ENCODE measurements at regions not wholly inside any gene's neighbourhood (a gene's known extent, or its start where the extent isn't known, plus 50 kb on each side); places are given as distances from the start of the nearest gene placed in this dataset.
A peak's percentile ranks its signal among the peaks of the same experiment; 100 is the strongest.

DNA sequence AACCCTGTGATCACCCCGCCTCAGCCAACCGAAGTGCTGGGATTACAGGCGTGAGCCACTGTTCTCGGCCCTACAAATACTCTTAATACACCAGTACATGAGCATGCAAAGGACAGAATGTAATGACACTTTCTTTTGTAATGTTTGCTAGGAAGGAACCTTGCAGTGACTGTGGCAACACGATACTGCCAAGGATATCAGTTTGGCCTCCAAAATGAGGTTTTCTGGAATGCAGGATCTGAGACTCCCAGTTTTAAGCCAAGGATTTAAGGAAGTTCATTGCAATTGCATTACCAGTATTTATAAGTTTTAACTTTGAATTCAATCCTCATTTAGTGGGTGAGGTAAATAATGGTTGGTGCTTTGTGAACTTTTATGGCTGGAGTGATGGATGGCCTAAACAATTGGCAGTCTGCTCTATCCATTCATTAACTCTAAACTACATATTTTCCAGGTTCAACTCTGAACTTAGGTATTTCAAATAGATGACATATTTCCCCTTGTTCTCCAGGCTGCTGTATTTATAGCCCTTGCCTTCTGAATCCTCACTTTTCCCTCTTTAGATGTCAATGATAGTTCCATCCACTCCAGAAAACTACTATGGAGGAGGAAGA, 330.3 kb downstream of the C11orf87 start:
- no peak for DNase-seq

DNA sequence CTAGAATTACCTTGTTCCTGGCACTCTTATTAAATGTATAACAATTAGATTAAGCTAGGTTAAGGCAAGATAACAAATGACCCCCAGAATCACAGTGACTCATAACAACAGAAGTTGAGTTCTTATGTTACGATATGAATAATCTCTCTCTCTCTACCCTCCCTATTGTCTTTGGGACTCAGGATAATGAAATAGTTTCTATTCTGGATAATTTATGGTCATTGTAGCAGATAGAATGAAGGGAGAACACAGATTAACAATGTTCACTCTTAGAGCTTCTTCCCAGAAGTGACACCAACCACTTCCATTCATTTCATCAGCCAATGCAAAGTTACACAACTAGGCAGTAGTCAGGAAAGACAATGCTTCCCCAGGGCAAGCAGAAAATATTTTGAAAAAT, 334.5 kb downstream of the C11orf87 start:
- no peak for DNase-seq

DNA sequence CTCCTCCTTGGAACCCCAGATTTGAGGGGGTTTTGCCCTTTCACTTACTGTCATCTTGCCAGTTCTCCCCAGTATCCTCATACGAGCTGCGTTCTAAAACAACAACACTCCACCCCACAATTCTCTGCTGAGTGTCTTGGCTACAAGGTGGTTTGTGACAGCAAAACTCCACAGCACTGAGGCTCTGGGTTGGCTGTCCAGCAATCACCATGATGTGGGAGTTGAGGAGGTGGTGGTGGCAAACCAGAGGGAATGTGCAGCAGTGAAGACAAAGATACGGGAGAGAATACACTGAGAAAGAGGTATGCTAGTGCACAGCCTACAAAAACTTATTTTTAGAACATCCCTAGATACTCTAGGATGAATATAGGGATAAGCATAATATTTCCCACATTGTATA, 335.0 kb downstream of the C11orf87 start:
- no peak for DNase-seq

- no peak for DNase-seq
These were observed 330.6 kb upstream of the ZC3H12C start for GRCh38 chr11:109762546-109762945.

- no peak for DNase-seq
These were observed 327.4 kb upstream of the ZC3H12C start for GRCh38 chr11:109765709-109766311.

- no peak for DNase-seq
These were observed 323.3 kb upstream of the ZC3H12C start for GRCh38 chr11:109769858-109770257.

GRCh38 chr11:109770323-109770722, 322.9 kb upstream of the ZC3H12C start:
- no peak for DNase-seq

- peak; percentile 86 for DNase-seq
These were observed 320.3 kb upstream of the ZC3H12C start for GRCh38 chr11:109772892-109773291.

DNA sequence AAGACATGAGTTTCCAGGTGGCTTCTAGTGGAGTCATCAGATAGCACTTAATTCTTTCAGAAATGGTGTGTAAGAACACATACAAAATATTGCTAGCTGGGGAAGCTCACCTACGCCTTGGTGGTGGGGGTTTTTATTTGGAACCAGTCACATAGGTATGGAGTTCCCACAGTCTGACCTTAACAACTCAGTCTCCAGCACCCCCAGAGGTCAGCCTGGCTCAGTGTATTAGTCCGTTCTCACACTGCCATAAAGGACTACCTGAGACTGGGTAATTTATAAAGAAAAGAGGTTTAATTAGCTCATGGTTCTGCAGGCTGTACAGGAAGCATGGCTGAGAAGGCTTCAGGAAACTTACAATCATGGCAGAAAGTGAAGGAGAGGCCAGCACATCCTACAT, 317.5 kb upstream of the ZC3H12C start:
- no peak for DNase-seq

DNA sequence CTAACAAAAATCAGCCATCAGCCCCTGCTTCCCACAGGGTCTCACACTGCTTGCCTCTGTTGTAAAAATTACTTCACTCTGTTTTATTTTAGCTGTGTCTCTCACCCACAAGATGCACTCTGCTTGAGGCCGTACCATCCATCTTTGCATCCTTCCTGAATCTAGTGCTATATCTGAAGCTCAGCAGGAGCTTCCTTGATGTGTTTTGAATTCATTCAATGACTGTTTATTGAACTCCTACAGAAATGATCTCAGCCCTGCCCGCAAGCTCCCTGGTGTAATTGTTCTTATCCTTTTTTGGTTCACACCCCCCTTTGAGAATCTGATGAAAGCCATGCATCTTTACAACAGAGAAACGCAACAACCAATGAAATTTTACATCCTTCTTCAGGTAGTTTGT, 310.2 kb upstream of the ZC3H12C start:
- no peak for DNase-seq

DNA sequence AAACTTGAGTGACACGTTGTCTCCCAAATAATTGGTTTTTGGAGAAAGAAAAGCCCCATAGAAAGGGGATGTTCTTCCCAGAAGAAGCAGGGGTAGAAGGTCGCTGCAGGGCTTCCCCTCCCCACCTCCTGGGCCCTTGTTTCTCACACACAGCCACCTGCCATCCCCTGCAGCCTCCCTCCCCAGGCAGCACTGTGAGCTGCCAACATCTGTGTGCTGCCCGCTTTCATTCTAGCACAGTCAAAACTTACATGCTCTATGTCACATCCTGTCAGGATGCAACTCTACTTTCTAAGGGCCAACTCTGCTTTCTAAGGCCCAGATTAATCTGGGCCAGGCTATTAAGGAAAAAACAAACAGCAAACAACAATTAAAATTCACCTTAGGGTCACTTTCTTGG, 309.4 kb upstream of the ZC3H12C start:
- no peak for DNase-seq

DNA sequence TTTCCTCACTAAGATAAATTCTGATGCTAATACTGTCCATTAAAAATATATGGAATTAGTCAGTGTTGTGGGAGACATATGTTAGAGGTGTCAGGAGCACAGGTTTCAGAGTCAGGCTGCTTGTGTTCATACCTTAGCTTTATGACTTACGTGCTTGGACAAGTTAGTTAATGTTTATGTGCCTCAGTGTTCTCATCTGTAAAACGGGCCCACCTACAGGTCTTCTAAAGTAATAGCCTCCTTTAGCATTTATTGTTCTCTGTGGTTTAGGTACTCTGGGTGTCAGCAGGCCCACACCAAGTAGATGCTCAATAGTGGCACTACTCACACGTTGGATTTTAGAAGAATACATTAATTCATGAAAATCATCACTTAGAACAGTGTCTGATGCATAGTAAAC, 308.7 kb upstream of the ZC3H12C start:
- DNase-seq: no peak

DNA sequence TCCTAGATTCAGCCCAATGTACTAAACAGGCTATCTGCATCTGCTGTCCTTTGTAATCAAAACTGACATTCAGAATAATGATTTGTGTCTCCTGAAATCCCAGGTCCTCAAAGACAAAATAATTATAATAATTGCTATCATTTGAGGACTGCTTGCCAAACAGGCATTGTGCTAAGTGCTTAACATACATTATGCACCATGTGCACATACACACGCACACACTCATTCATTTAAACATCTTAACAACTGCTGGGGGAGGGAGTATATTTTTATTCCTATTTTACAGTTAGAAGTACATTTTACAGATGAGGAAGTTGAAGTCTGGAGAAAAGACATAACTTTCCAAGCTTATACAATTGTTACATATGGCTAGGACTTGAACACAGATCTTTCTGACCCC, 308.0 kb upstream of the ZC3H12C start:
- DNase-seq: no peak

DNA sequence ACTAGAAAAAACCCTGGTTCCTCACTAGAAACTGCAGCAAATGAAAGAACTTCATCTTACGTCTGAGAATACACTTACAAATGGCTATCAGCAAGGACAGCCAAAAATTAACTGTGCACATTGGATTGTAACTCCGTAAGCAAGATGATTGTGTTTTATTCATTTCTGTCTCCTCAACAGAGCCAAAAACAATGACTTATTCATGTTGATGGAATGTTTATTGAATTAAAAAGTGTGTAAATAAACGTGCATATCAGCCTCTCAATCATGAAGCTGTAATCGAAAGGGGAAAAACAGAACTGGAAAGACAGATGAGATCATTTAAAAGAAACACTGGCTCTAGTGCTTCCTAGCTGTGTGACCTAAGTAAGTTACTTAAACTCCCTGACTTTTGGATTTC, 307.5 kb upstream of the ZC3H12C start:
- no peak for DNase-seq

- DNase-seq: no peak
These were observed 304.2 kb upstream of the ZC3H12C start for GRCh38 chr11:109788948-109789490.

DNA sequence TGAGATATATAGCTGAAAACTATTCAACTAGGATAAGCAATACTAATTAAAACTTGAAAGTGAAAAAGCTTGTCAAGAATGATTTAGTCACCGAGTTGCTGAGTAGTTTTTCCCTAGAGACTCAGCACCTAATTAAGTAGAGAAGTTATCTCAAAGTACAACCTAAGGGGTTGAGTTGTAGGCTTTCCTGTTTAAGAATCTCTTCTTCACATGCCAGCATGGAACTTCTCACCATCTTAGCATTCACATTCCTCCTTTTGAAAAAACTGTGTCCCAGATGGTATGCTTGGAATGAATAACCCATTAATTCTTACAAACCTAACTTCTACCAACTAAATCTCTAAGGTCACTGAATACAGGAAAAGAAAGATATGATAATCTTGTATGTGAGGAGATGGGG, 303.3 kb upstream of the ZC3H12C start:
- no peak for DNase-seq

DNA sequence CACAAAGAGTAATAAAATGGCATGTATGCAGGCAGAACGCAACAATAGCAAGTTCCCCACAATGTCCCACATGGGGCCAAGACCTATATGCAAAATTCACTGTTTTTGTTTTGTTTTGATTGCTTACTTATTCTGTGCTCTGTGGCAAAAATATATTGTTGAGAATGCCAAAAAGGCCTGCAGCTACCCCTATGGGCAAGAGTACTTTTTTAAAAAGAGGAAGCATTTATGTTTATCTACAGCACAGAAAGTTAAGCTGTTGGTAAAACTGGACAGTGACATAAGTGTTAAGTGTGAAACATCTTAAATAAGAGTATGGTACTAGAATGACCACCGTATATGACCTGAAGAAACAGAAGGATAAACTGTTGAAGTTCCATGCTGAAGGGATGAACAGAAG, 301.9 kb upstream of the ZC3H12C start:
- DNase-seq: no peak

DNA sequence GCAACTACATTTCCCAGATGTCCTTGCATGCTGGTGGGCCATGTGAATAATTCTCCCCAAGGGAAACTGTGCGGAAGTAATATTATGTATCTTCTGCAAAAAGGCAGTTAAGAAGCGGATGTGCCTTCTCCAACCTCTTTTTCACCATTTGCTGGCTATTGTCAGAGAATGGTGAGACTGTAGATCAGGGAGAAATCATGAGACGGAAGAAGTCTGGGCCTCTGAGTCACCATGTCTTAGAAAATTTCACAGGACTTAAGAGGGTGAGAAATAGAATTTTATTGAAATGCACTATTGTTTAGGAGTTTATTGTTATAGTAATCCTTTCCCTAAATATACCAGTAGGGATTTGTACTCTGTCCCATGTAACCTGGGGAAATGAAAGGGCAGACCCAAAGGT, 298.7 kb upstream of the ZC3H12C start:
- DNase-seq: no peak

- DNase-seq: no peak
These were observed 298.0 kb upstream of the ZC3H12C start for GRCh38 chr11:109795234-109795633.

DNA sequence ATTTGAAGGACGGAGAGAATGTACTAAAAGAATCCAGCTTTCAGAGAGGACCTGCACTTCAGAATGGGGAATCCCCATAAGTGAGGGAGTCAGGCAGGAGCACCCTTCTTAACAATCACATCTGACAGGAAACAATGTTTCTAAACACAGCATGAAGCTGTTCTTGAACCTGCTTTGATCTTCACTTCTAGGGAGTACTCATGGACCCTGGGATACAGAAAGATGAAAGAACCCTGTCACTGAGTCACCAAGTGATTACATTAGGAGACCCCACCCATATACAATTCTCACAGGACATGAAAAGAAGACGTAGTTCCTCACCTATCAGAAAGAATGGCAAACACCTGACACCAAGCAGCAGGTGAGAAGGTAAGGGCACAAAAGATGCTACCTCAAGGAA, 296.9 kb upstream of the ZC3H12C start:
- no peak for DNase-seq

GRCh38 chr11:109798521-109798920, 294.7 kb upstream of the ZC3H12C start:
- DNase-seq: no peak

DNA sequence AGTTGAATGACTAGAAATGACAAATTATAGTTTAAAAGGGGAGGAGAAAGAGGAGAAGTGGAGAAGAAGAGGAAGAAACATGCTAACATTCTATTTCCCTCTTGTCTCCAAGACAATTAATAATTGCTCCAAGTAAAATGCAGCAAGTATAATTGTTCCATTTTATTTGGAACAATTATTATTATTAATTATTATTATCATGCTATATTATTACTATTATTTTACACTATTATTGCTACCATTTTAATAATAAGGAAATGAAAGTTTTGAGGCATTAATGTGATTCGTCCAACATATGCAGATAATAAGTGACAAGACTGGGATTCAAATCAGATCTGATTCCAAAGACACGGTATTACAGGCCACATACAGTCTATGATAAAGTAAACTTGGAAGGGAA, 293.6 kb upstream of the ZC3H12C start:
- no peak for DNase-seq

DNA sequence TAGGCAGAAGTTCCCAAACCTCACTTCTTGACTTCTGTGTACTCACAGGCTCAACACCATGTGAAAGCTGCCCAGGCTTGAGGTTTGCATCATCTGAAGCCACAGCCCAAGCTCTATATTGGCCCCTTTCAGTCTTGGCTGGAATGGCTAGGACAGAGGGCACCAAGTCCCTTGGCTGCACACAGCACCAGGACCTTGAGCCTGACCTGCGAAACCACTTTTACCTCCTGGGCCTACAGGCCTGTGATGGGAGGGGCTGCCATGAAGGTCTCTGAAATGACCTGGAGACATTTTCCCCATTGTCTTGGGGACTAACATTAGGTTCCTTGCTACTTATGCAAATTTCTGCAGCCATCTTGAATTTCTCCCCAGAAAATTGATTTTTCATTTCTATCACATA, 288.3 kb upstream of the ZC3H12C start:
- DNase-seq: no peak

GRCh38 chr11:109806205-109806604, 287.0 kb upstream of the ZC3H12C start:
- DNase-seq: no peak

DNA sequence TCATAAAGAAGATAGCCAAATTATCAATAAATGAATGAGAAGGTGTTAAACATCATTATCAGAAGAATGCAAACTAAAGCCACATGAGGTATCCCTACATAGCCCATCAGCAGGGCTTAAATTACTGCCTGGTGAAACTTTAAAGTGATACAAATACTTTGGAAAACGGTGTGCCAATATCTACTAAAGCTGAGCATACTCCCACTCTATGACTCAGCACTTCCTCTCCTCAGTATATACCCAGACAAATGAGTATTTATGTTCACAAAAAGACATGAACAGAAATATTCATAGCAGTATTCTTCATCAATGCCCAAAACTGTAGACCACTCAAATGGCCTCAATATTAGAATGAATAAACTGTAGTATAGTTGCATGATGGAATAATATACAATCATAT, 284.6 kb upstream of the ZC3H12C start:
- no peak for DNase-seq
